GM18498 (cell line): ENCODE measurements at regions not wholly inside any gene's neighbourhood (a gene's known extent, or its start where the extent isn't known, plus 50 kb on each side); places are given as distances from the start of the nearest gene placed in this dataset.

Source experiments
- ATAC-seq: cut with Tn5 transposase; IDR thresholded peaks from one replicate; pipeline ENCODE4 v1.9.1; 2021; ENCODE audit warnings: mild to moderate bottlenecking, moderate library complexity; ENCODE audit not compliant: unreplicated experiment

DNA sequence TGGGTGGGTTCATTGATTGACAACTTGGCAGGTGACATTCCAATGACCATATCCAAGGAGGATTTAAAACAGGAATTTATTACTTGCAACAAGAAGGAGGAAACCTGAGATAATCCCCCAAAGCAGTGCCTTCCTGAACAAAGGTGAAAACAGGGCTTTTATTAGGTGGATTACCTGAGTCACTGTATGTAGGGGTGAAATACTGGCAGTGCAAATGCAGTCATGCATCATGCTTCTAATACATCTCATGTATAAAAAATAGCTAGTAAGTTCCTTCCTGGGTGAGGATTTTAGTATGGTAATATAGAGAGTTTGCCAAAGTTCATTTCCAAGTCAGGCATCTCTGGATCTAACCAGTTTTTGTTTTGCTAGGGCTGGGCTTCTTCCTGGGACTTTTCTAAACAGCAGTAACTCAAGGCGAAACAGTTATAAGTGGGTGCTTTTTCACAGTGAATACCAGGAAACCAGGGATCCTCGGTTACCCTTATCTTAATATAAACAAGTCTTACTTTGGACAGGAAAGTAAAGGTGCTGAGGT, 583.4 kb upstream of the LRRTM1 start:
- ATAC-seq = no peak

DNA sequence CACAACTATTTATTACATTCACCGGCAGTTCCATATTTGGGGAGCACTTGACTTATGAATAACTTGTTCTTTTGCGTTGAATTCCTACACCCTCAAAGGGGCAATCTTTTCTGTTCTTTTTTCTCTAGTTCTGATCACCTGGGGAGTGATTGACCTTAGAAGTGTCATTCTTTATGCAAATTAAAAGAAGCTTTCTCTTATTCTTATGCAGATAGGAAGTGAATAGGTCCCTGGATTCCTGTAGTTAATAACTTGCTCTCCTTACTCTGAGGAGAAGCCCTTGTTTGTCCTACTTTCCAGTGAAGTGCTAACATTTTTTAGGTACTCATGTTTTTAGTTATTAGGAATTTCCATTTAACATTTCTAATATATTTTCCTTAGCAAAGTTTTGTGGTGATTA, 569.8 kb upstream of the LRRTM1 start:
- ATAC-seq = no peak

GRCh38 chr2:80869858-80870438, 565.4 kb upstream of the LRRTM1 start:
- ATAC-seq = no peak

GRCh38 chr2:80863147-80863714, 558.7 kb upstream of the LRRTM1 start:
- ATAC-seq = no peak

- no peak for ATAC-seq
These were observed 554.4 kb upstream of the LRRTM1 start for GRCh38 chr2:80858965-80859364.

DNA sequence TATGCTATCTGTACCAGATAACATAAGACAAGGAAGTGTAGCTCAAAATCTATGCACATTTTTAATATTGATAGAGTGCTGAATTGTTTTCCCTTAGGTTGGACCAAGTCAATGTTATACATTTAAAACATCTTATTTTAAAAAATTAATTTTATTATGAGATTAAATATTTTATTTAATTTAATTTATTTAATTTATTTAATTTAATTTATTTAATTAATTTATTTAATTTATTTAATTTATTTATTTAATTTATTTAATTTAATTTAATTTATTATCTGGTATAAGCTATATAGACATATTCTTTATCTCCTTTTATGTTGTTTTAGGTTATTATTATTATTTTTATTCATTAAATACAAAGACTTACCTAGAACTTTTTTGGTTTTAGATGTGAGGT, 551.7 kb upstream of the LRRTM1 start:
- ATAC-seq = no peak

DNA sequence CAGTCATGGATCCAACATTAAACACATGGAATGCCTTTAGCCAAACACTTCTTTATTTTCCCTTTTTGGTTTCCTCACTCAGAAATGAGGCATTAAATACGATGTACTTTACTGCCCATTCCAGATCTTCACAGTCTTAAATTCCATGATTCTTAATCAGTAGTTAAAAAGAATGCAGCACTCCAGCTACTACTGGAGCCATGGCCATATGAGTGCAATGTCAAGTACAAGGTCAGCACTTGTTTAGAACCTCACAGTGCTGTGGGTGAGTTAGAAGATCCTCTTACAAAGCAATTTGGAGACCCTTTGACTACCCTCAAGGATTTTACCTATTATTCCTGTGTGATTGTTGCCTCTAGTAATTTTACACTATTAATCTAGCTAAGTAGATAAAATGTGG, 550.3 kb upstream of the LRRTM1 start:
- ATAC-seq = no peak

DNA sequence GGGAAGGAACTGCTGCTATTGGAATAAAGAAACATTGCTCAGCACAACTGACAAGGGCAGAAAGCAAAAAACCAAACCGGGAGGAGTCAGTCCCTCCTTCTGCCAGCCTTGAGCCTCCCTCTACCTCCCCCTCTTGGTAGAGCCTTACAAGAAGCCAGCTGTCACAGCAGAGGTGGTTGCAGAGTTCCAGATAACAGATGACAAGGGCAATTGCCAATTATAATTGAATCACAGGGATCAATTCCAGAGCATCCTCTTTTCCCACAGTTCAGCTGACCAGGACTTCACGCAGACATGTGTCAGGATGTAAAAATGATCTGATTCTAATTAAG, 548.2 kb upstream of the LRRTM1 start:
- ATAC-seq = no peak

DNA sequence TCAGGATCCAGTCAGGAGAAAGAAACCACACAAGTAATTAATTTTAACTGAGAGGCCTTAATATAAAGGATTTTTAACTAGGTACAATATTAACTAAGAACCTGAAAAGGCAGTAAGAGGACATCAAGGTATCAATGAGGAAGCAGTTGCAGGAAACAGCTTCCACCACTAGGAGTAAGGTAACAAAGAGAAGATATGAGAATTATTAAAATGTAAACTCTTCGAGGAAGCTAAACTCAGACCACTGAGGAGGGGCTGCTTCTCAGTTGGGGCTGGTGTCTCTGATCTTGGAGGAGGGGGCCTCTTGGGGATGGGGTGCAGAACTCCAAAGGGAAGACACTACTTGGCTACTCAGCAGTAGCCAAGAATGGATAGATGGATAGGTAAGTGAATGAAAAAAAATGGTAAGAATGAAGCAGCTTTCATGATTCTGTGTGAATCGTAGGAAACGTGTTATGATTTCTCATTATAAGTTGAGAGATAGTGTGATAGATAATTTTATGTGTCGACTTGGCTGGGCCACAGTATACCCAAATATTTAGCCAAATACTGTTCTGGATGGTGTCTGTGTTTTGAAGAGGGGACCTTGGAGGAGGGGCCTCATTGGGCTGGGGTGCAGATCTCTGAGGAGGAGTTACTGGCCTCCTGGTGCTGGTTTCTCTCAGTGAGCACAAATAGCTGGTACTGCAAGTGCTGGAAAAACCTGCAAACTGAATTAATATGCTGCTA, 547.7 kb upstream of the LRRTM1 start:
- ATAC-seq = no peak

DNA sequence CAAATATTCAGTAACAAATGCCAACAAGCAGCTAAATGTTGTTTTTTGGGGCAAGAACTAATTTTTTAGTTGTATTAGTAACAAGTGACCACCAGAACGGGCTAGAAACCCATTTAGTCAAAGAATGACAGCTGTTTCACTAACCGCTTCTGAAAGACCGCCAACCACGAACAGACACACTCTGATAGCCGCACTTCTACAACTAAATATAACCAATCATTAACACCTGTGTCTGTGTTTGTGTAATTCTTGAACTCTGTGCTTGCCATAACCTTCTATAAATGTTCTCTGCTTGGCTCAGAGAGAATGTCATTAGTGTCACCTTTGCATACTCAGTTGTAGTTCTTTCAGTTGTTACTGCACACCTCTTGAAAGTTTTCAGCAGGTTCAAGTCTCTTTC, 526.3 kb upstream of the LRRTM1 start:
- ATAC-seq = no peak

GRCh38 chr2:80822999-80823398, 518.4 kb upstream of the LRRTM1 start:
- no peak for ATAC-seq

- no peak for ATAC-seq
These were observed 510.7 kb upstream of the LRRTM1 start for GRCh38 chr2:80815259-80815658.

- no peak for ATAC-seq
These were observed 482.0 kb upstream of the LRRTM1 start for GRCh38 chr2:80786584-80786983.

DNA sequence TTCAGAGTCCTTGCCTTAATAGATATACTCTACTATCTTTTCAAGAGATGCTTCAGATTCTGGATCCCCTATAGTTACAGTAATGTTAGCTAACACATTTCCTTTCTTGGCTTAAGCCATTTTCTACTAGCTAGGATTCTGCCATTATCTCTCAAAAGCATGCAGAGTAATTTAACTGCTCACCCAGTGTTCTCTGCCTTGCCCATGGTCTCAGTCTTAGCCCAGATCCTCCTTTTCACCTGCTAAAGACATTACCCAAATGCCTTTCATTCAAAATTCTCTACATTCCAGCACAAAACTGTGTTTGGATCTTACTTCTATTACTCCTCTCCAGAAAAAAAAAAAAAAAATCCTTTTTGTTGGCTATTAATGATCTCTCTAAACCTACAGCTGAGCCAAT, 474.2 kb upstream of the LRRTM1 start:
- ATAC-seq = no peak

GRCh38 chr2:80748592-80748991, 444.0 kb upstream of the LRRTM1 start:
- no peak for ATAC-seq

- ATAC-seq = no peak
These were observed 432.5 kb upstream of the LRRTM1 start for GRCh38 chr2:80737047-80737446.

- ATAC-seq = no peak
These were observed 420.4 kb upstream of the LRRTM1 start for GRCh38 chr2:80725001-80725400.

DNA sequence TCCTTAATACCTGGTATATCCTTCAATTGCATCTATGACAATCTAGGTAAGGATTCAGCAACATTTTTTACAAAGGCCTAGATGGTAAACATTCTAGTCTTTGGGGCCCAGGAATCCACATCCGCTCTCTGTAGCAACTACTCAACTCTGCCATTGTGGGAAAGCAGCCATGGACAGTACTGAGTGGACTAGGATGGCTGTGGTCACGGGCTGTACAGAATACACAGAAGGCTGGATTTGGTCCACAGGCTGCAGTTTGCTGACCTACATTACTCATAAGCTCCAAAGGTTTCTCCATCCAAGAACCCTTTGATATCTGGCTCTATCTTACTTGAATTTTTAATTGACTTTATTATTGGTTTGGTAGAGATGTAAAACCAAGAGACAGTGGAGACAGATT, 418.3 kb upstream of the LRRTM1 start:
- no peak for ATAC-seq

- no peak for ATAC-seq
These were observed 415.1 kb upstream of the LRRTM1 start for GRCh38 chr2:80719607-80720006.

DNA sequence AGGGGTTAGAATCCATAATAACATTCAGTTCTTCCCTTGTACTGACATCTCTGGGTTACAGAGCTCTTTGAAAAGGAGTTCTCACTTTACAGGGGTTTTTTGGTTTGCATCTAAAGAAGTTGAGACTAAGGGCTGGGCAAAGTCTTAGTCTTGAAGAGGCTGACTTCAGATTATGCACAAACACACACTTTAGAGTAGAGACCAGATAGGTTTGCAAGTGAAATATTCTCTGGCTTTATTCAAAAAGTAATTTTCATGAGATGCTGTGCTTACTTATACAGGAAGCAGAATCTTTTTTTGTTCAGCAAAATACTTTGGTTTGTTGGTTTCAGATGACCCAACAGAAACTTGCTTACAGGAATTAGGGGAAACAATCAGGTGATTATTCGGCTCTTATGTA, 410.9 kb upstream of the LRRTM1 start:
- ATAC-seq = no peak

- ATAC-seq = no peak
These were observed 407.4 kb upstream of the LRRTM1 start for GRCh38 chr2:80711915-80712314.

DNA sequence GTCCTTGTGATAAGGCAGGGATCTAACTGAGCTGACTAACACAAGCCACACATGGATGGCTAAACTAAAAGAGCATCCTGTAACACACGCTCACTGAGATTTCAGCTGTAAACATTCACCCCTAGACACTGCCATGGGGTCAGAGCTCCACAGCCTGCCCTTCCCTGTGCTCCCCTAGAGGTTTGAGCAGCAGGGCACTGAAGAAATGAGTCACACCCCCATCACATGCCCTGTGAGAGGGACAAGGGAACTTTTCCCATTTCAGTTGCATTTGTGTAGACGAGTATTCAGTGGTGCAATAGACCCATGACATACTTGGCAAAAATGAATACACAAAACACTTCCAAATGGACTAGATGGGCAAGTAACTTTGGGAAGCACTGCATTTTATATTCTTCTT, 402.4 kb upstream of the LRRTM1 start:
- ATAC-seq = no peak
